Fibroblast of pulmonary artery (primary cell): ENCODE measurements at regions not wholly inside any gene's neighbourhood (a gene's known extent, or its start where the extent isn't known, plus 50 kb on each side); places are given as distances from the start of the nearest gene placed in this dataset.
A peak's percentile ranks its signal among the peaks of the same experiment; 100 is the strongest.
"Not testable (repeated sequence)": the region's sequence is repeated elsewhere in the genome, so short reads cannot be mapped to it uniquely, and the experiment has no call there.

Experiments used
- DNase-seq: peaks from one replicate; pipeline ENCODE4 v3.0.0-alpha.2; 2010; ENCODE audit warnings: low read depth
- H3K4me3 ChIP-seq: replicated peaks from 2 replicates; pipeline ENCODE4 v1.5.1; 2011; ENCODE audit warnings: low read depth, mild to moderate bottlenecking, control low read depth, low read length, moderate library complexity
- TF ChIP-seq, protein P1 (sequence below): IDR thresholded peaks from 2 replicates; pipeline ENCODE4 v1.5.1; 2011; ENCODE audit warnings: mild to moderate bottlenecking, control low read depth, low read length, inconsistent platforms; ENCODE audit errors: missing control alignments

- TF ChIP-seq, protein P1, sequence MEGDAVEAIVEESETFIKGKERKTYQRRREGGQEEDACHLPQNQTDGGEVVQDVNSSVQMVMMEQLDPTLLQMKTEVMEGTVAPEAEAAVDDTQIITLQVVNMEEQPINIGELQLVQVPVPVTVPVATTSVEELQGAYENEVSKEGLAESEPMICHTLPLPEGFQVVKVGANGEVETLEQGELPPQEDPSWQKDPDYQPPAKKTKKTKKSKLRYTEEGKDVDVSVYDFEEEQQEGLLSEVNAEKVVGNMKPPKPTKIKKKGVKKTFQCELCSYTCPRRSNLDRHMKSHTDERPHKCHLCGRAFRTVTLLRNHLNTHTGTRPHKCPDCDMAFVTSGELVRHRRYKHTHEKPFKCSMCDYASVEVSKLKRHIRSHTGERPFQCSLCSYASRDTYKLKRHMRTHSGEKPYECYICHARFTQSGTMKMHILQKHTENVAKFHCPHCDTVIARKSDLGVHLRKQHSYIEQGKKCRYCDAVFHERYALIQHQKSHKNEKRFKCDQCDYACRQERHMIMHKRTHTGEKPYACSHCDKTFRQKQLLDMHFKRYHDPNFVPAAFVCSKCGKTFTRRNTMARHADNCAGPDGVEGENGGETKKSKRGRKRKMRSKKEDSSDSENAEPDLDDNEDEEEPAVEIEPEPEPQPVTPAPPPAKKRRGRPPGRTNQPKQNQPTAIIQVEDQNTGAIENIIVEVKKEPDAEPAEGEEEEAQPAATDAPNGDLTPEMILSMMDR, result no peak
- H3K4me3 ChIP-seq, result no peak overlapping the region
- DNase-seq, result peak; percentile 97
These were observed 122.0 kb downstream of the COPS8 start for GRCh38 chr2:237207646-237208045.

DNA sequence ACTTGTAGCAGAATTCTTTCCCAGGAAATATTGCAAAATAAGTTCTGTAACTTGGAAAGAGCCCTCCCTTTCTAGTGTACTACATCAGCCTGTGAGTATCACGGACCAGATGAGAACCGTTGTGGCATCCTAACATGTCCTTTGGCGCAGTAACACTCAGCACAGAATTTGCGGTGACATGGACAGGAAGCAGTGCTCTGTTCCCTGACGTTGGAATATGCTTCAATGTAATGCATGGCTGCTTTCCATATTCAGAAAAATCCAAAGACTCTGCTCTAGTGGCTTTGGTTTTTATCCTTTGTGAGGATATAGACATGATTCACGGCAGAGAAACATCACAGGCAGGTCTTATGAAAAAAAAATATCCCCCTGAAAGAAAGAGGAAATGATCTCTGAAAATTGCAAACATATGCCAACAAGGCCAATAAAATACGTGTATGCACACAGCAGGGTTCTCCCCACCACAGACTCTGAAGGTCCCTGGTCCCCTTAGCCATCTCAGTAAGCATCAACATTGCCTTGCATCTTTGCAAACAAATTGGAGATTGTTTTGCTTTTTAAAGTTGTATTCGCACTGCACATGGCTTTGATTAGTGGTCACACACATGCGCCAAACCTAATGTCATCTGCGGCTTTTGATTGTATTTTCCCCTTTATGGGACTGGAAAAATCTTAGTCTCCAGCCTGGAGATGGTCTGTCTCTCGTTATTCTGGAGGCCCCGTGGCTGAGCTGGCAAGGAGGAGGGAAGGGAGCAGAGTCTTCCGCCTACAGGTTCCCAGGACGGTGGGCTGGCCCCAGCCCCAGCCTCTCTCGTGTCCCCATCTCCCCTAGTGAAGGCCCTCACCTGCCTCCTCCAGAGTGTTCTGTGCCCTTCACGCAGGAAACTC lies 122.9 kb downstream of the COPS8 start:
- TF ChIP-seq, protein P1, result no peak
- H3K4me3 ChIP-seq, result no peak overlapping the region
- DNase-seq, result peak; percentile 97

DNA sequence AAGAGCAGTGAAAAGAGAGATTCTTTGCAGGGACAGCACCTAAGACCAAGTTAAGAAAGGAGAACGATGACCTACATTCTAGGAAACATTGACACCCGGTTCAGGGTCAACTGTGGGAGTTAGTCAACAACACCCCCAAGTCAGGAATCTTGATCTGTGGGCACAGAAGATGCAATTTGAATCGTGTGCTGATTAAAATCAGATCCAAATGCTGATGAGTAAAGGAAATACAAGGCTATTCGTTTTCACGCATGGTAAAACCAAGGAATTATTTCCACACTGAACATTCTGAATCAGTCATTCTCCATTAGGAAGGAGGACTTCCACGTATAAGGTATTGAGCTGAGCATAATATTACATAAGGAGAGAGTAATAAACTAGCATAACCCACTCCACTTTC lies 124.2 kb downstream of the COPS8 start:
- no peak overlapping the region for H3K4me3 ChIP-seq
- DNase-seq, result no peak
- TF ChIP-seq, protein P1, result no peak

GRCh38 chr2:237210297-237210696 lies 124.6 kb downstream of the COPS8 start:
- TF ChIP-seq, protein P1, result no peak
- H3K4me3 ChIP-seq, result no peak overlapping the region
- DNase-seq, result no peak

- no peak overlapping the region for H3K4me3 ChIP-seq
- TF ChIP-seq, protein P1, result no peak
- no peak for DNase-seq
These were observed 125.1 kb downstream of the COPS8 start for GRCh38 chr2:237210763-237211162.

DNA sequence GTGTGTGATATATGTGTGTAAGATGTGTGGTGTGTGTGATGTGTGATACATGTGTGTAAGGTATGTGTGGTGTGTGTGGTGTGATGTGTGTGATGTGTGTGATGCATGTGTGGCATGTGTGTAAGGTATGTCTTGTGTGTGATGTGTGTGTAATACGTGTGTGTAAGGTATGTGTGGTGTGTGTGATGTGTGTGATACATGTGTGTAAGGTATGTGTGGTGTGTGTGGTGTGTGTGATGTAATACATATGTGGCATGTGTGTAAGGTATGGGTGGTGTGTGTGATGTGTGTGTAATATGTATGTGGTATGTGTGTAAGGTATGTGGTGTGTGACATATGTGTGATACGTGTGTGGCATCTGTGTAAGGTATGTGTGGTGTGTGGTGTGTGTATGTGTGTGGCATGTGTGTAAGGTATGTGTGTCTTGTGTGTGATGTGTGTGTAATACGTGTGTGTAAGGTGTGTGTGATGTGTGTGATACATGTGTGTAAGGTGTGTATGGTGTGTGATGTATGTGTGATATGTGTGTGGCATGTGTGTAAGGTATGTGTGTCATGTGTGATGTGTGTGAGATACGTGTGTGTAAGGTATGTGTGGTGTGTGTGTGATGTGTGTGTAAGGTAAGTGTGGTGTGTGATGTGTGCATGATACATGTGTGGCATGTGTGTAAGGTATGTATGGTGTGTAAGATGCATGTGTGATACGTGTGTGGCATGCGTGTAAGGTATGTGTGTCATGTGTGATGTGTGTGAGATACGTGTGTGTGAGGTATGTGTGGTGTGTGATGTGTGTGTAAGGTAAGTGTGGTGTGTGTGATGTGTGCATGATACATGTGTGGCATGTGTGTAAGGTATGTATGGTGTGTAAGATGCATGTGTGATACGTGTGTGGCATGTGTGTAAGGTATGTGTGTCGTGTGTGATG lies 126.9 kb downstream of the COPS8 start:
- H3K4me3 ChIP-seq, DNase-seq: not testable (repeated sequence)

- peak; percentile 93 for DNase-seq
- no peak overlapping the region for H3K4me3 ChIP-seq
- TF ChIP-seq, protein P1, result no peak
These were observed 127.8 kb downstream of the COPS8 start for GRCh38 chr2:237213315-237214022.
